ENCODE measurements at regions not wholly inside any gene's neighbourhood (a gene's known extent, or its start where the extent isn't known, plus 50 kb on each side); places are given as distances from the start of the nearest gene placed in this dataset.

DNA sequence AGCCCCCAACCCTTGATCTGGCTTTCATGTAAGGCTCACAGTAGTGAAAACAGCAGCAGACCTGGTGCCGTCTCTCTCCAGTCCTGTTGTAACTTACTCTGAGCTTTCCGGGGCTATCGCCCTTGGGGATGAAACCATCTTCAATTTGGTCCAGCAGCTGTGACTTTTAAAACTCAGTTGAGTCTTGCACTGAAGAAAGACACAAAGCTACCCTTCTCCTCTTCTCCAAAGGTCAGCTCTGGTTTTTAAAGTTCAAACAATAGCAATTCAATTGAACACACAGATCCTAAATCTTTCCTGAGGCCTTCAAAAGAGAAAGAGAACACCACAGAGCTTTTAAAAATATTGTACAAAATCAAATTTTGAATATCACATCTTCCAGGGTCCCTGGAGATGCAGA lies 83.5 kb downstream of the SNX5 start:
- CTCF ChIA-PET: interaction anchor here (0.6 to 2.3 kb wide), 9 partner anchors 10 to 408 kb away, joined by 3 to 11 read pairs (median 4); no protein-coding TSS in a partner anchor
- Histone ChIP-seq H3K27ac (no peak overlapping the region), H3K4me2 (no peak overlapping the region), H3K4me3 (no peak overlapping the region), H3K4me1 (no peaks in the 10 kb centered on the region), H3K9me3 (peaks cover 17% of the 10 kb centered on the region)
- no peak for ATAC-seq
- no peak for DNase-seq (ENCODE audit: low read depth in 1 of 2, low spot score in 1 of 2)
- FAIRE-seq: no peak
- no peak for TF ChIP-seq EHMT2 (IDR thresholded peaks at IDR 0.05; ENCODE audit: low read depth)
- no peak for TF ChIP-seq JUNB (IDR thresholded peaks at IDR 0.05)
- no peak for TF ChIP-seq CHD4 (IDR thresholded peaks at IDR 0.05; ENCODE audit: borderline replicate concordance)
- no peak for TF ChIP-seq ESRRA (IDR thresholded peaks at IDR 0.05; ENCODE audit: borderline replicate concordance, low read length)
- TF ChIP-seq, protein P1, sequence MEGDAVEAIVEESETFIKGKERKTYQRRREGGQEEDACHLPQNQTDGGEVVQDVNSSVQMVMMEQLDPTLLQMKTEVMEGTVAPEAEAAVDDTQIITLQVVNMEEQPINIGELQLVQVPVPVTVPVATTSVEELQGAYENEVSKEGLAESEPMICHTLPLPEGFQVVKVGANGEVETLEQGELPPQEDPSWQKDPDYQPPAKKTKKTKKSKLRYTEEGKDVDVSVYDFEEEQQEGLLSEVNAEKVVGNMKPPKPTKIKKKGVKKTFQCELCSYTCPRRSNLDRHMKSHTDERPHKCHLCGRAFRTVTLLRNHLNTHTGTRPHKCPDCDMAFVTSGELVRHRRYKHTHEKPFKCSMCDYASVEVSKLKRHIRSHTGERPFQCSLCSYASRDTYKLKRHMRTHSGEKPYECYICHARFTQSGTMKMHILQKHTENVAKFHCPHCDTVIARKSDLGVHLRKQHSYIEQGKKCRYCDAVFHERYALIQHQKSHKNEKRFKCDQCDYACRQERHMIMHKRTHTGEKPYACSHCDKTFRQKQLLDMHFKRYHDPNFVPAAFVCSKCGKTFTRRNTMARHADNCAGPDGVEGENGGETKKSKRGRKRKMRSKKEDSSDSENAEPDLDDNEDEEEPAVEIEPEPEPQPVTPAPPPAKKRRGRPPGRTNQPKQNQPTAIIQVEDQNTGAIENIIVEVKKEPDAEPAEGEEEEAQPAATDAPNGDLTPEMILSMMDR (IDR thresholded peaks at IDR 0.05): no peak
- TF ChIP-seq HOXB13 (CRISPR knock-in tag; IDR thresholded peaks at IDR 0.05; ENCODE audit: low read depth): no peak
- no peak for TF ChIP-seq GATA3 (IDR thresholded peaks at IDR 0.05; ENCODE audit: borderline replicate concordance)
- TF ChIP-seq NR3C1 (IDR thresholded peaks at IDR 0.05): no peak
- no peak for TF ChIP-seq HDAC2 (IDR thresholded peaks at IDR 0.05)
- TF ChIP-seq, protein P2, sequence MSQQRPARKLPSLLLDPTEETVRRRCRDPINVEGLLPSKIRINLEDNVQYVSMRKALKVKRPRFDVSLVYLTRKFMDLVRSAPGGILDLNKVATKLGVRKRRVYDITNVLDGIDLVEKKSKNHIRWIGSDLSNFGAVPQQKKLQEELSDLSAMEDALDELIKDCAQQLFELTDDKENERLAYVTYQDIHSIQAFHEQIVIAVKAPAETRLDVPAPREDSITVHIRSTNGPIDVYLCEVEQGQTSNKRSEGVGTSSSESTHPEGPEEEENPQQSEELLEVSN (IDR thresholded peaks at IDR 0.05; ENCODE audit: borderline replicate concordance, low read depth): no peak
- no peak for TF ChIP-seq CBX8 (IDR thresholded peaks at IDR 0.05)
- TF ChIP-seq CBX2 (IDR thresholded peaks at IDR 0.05; ENCODE audit: borderline replicate concordance, low read depth): no peak
- no peak for TF ChIP-seq FOSB (CRISPR knock-in tag; IDR thresholded peaks at IDR 0.05)
- no peak for TF ChIP-seq NFE2L2 (conservative IDR thresholded peaks at IDR 0.05; ENCODE audit: low read length)
- TF ChIP-seq, protein P3, sequence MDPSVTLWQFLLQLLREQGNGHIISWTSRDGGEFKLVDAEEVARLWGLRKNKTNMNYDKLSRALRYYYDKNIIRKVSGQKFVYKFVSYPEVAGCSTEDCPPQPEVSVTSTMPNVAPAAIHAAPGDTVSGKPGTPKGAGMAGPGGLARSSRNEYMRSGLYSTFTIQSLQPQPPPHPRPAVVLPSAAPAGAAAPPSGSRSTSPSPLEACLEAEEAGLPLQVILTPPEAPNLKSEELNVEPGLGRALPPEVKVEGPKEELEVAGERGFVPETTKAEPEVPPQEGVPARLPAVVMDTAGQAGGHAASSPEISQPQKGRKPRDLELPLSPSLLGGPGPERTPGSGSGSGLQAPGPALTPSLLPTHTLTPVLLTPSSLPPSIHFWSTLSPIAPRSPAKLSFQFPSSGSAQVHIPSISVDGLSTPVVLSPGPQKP (IDR thresholded peaks at IDR 0.05; ENCODE audit: low read depth, low read length): no peak
- TF ChIP-seq TP53 (CRISPR knock-in tag; IDR thresholded peaks at IDR 0.05): no peak
- no peak for TF ChIP-seq SMC3 (IDR thresholded peaks at IDR 0.05)
- no peak for TF ChIP-seq HOXA7 (CRISPR knock-in tag; IDR thresholded peaks at IDR 0.05)
- POLR2A ChIA-PET: no interaction called here
- 54% methylated on average over 3 of the region's 3 CpGs for WGBS (ENCODE audit: missing lambda C conversion rate)

DNA sequence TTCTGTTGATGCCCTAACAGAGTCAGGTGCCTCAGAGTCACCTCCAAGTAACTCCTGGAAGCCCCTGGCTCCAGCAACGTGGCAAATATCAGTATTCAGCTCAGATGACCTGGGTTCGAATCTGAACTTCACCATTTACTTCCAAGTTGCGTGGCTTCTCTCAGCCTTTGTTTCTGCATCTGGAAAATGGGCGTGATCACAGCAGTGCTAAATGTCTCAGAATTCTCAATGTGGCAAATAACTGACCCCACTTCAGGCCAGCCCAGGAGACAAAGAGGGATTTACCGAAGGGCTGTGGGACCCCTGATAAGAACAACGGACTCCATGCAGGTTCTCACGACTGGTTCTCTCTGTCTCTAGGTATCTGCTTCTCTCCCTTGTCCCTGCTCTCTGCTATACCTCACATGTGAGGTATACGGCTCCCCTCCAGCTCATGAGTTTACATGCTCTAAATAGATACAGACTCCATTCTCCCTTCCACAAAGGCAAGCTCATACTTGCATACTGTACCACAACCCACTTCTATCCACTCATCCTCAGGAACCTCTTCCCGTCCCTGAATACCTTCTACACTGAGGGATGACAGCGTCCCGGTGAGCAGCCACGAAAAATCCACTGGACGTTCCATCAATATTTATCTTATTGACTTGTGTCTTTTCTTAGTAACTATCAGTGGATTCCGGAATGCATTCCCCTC lies 84.1 kb downstream of the SNX5 start:
- no peak overlapping the region for H3K4me3 ChIP-seq
- ATAC-seq (no peak), FAIRE-seq (no peak), DNase-seq (ENCODE audit: low read depth in 1 of 2, low spot score in 1 of 2) (no peak)
- CTCF ChIA-PET: interaction anchor here (0.8 to 2.3 kb wide), 8 partner anchors 10 to 267 kb away, joined by 3 to 11 read pairs (median 4); partner anchors contain the start of gene RRBP1
- H3K27ac ChIP-seq: no peak overlapping the region
- 55% methylated on average over 14 of the region's 14 CpGs for WGBS (ENCODE audit: missing lambda C conversion rate)
- H3K4me2 ChIP-seq: no peak overlapping the region
- H3K9me3 ChIP-seq: peaks cover 11% of the 10 kb centered on the region
- POLR2A ChIA-PET: no interaction called here
- H3K4me1 ChIP-seq: no peaks in the 10 kb centered on the region
- TF ChIP-seq JUN (IDR thresholded peaks at IDR 0.05) (no peak), PHF8 (IDR thresholded peaks at IDR 0.05; ENCODE audit: borderline replicate concordance, low read depth) (no peak), ZFP36 (IDR thresholded peaks at IDR 0.05; ENCODE audit: borderline replicate concordance, partially characterized antibody) (no peak), HEYL (CRISPR knock-in tag; IDR thresholded peaks at IDR 0.05) (no peak), NPAS2 (CRISPR knock-in tag; IDR thresholded peaks at IDR 0.05; ENCODE audit: borderline replicate concordance) (no peak), ZC3H11A (IDR thresholded peaks at IDR 0.05) (no peak), RNF2 (IDR thresholded peaks at IDR 0.05; ENCODE audit: borderline replicate concordance, low read depth) (no peak), MAFK (IDR thresholded peaks at IDR 0.05; ENCODE audit: partially characterized antibody) (no peak), CEBPB (IDR thresholded peaks at IDR 0.05) (no peak), NR3C1 (IDR thresholded peaks at IDR 0.05) (no peak)
- TF ChIP-seq, protein P4, sequence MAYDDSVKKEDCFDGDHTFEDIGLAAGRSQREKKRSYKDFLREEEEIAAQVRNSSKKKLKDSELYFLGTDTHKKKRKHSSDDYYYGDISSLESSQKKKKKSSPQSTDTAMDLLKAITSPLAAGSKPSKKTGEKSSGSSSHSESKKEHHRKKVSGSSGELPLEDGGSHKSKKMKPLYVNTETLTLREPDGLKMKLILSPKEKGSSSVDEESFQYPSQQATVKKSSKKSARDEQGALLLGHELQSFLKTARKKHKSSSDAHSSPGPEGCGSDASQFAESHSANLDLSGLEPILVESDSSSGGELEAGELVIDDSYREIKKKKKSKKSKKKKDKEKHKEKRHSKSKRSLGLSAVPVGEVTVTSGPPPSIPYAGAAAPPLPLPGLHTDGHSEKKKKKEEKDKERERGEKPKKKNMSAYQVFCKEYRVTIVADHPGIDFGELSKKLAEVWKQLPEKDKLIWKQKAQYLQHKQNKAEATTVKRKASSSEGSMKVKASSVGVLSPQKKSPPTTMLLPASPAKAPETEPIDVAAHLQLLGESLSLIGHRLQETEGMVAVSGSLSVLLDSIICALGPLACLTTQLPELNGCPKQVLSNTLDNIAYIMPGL (CRISPR knock-in tag; IDR thresholded peaks at IDR 0.05; ENCODE audit: borderline replicate concordance): no peak
- TF ChIP-seq, protein P5, sequence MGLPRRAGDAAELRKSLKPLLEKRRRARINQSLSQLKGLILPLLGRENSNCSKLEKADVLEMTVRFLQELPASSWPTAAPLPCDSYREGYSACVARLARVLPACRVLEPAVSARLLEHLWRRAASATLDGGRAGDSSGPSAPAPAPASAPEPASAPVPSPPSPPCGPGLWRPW (IDR thresholded peaks at IDR 0.05): no peak
